Tibial nerve (tissue), 4 donors: ENCODE measurements at regions not wholly inside any gene's neighbourhood (a gene's known extent, or its start where the extent isn't known, plus 50 kb on each side); places are given as distances from the start of the nearest gene placed in this dataset.

ENCODE experiments used
- EP300 ChIP-seq, 2 donors: sonication (generic); formaldehyde crosslinking; IDR thresholded peaks; one replicate each; pipeline ENCODE4 v1.6.1; 2017; ENCODE audit warnings: antibody characterized with exemption in 2 of 2, mild to moderate bottlenecking in 1 of 2
- POLR2A ChIP-seq, 2 donors: fragments of 450-650 bp; IDR thresholded peaks; one replicate each; pipeline ENCODE4 v1.6.1; 2017; ENCODE audit warnings: antibody characterized with exemption in 2 of 2, mild to moderate bottlenecking in 2 of 2, moderate library complexity in 2 of 2
- TF ChIP-seq, protein P1 (sequence below), 5 experiments: fragments of 200-600 bp in 3 of 5; fragments of 450-650 bp in 2 of 5; sonication (generic) in 3 of 5; IDR thresholded peaks; one replicate each; pipeline ENCODE4 v1.5.1; 2016 to 2019; ENCODE audit warnings: antibody characterized with exemption in 5 of 5, mild to moderate bottlenecking in 3 of 5, moderate library complexity in 2 of 5

DNA sequence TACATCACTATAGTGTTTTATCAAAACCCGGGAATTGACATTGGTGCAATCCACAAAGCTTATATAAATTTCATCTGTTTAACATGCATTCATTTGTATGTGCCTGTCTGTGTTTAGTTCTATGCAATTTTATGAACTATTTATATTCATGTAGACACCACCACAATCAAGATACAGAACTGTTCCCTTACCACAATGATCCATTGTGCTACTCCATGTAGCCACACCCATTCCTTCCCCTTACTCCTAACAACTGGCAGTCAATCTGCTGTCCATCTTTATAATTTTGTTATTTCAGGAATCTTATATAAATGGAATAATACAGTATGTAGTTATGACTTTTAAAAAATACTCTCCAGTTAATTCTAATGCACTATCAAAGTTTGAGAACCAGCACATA, 389.5 kb downstream of the HTR1A start:
- TF ChIP-seq, protein P1, sequence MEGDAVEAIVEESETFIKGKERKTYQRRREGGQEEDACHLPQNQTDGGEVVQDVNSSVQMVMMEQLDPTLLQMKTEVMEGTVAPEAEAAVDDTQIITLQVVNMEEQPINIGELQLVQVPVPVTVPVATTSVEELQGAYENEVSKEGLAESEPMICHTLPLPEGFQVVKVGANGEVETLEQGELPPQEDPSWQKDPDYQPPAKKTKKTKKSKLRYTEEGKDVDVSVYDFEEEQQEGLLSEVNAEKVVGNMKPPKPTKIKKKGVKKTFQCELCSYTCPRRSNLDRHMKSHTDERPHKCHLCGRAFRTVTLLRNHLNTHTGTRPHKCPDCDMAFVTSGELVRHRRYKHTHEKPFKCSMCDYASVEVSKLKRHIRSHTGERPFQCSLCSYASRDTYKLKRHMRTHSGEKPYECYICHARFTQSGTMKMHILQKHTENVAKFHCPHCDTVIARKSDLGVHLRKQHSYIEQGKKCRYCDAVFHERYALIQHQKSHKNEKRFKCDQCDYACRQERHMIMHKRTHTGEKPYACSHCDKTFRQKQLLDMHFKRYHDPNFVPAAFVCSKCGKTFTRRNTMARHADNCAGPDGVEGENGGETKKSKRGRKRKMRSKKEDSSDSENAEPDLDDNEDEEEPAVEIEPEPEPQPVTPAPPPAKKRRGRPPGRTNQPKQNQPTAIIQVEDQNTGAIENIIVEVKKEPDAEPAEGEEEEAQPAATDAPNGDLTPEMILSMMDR (IDR thresholded peaks at IDR 0.05) = no peak
- TF ChIP-seq POLR2A (IDR thresholded peaks at IDR 0.05) = no peak
- no peak for TF ChIP-seq EP300 (IDR thresholded peaks at IDR 0.05)
